Inflammatory macrophage treated with lipopolysaccharide for 4 hours (primary cell): ENCODE measurements at regions not wholly inside any gene's neighbourhood (a gene's known extent, or its start where the extent isn't known, plus 50 kb on each side); places are given as distances from the start of the nearest gene placed in this dataset.

Source experiments
- DNase-seq: peaks from one replicate; pipeline ENCODE4 v3.0.0-alpha.2; 2020

- no peak for DNase-seq
Measured at GRCh38 chr15:70555713-70556112, 207.6 kb downstream of the UACA start.

- DNase-seq, result no peak
Measured at GRCh38 chr15:70547846-70548487, 215.4 kb downstream of the UACA start.

GRCh38 chr15:70545526-70545925 is 217.8 kb downstream of the UACA start:
- no peak for DNase-seq

- DNase-seq, result no peak
Measured at GRCh38 chr15:70541511-70541910, 221.8 kb downstream of the UACA start.

GRCh38 chr15:70539912-70540530 is 223.3 kb downstream of the UACA start:
- no peak for DNase-seq

- no peak for DNase-seq
Measured at GRCh38 chr15:70539409-70539808, 223.9 kb downstream of the UACA start.

- no peak for DNase-seq
Measured at GRCh38 chr15:70538278-70538677, 225.1 kb downstream of the UACA start.

- no peak for DNase-seq
Measured at GRCh38 chr15:70535955-70536338, 227.4 kb downstream of the UACA start.

GRCh38 chr15:70535071-70535954 is 228.0 kb downstream of the UACA start:
- no peak for DNase-seq

- DNase-seq, result no peak
Measured at GRCh38 chr15:70533931-70534742, 229.2 kb downstream of the UACA start.

GRCh38 chr15:70532531-70533186 is 230.7 kb downstream of the UACA start:
- no peak for DNase-seq

GRCh38 chr15:70531576-70531975 is 231.8 kb downstream of the UACA start:
- no peak for DNase-seq

GRCh38 chr15:70530906-70531305 is 232.5 kb downstream of the UACA start:
- DNase-seq, result no peak

- DNase-seq, result no peak
Measured at GRCh38 chr15:70530503-70530902, 232.9 kb downstream of the UACA start.

- DNase-seq, result no peak
Measured at GRCh38 chr15:70530017-70530499, 233.3 kb downstream of the UACA start.

- no peak for DNase-seq
Measured at GRCh38 chr15:70528816-70529215, 234.5 kb downstream of the UACA start.

- peak; percentile 86 for DNase-seq
Measured at GRCh38 chr15:70528270-70528706, 235.1 kb downstream of the UACA start.

- no peak for DNase-seq
Measured at GRCh38 chr15:70526974-70527325, 236.4 kb downstream of the UACA start.

GRCh38 chr15:70526221-70526973 is 237.0 kb downstream of the UACA start:
- peak; percentile 67 for DNase-seq

- DNase-seq, result no peak
Measured at GRCh38 chr15:70525551-70525950, 237.8 kb downstream of the UACA start.

GRCh38 chr15:70524470-70524869 is 238.9 kb downstream of the UACA start:
- no peak for DNase-seq

- no peak for DNase-seq
Measured at GRCh38 chr15:70523616-70524015, 239.7 kb downstream of the UACA start.
